ENCODE measurements at regions not wholly inside any gene's neighbourhood (a gene's known extent, or its start where the extent isn't known, plus 50 kb on each side); places are given as distances from the start of the nearest gene placed in this dataset.

GRCh38 chr1:199913318-199913717 lies 114.2 kb upstream of the NR5A2 start:
- DNase-seq (no peak), ATAC-seq (ENCODE audit: insufficient read depth, low read depth) (no peak)
- Histone ChIP-seq H3K4me3 (ENCODE audit: low read depth in 1 of 2, low read length in 2 of 2) (no peak overlapping the region), H3K4me2 (ENCODE audit: insufficient read depth, low read length) (no peak overlapping the region), H3K79me2 (ENCODE audit: insufficient read depth, low read length) (no peaks in the 10 kb centered on the region), H2AFZ (ENCODE audit: low read depth, low read length) (no peak overlapping the region), H3K9me3 (ENCODE audit: insufficient read depth, low read length, severe bottlenecking) (no peaks in the 10 kb centered on the region), H3K27ac (ENCODE audit: low read length) (no peak overlapping the region), H3K36me3 (ENCODE audit: insufficient read depth, low read length) (no peaks in the 10 kb centered on the region), H3K27me3 (ENCODE audit: insufficient read depth, low read length, poor library complexity) (peaks cover 12% of the 10 kb centered on the region), H4K20me1 (ENCODE audit: insufficient read depth, low read length) (no peaks in the 10 kb centered on the region), H3K4me1 (ENCODE audit: insufficient read depth, low read length) (no peaks in the 10 kb centered on the region), H3K9ac (ENCODE audit: low read depth, low read length) (no peak overlapping the region)
- TF ChIP-seq, protein P1, sequence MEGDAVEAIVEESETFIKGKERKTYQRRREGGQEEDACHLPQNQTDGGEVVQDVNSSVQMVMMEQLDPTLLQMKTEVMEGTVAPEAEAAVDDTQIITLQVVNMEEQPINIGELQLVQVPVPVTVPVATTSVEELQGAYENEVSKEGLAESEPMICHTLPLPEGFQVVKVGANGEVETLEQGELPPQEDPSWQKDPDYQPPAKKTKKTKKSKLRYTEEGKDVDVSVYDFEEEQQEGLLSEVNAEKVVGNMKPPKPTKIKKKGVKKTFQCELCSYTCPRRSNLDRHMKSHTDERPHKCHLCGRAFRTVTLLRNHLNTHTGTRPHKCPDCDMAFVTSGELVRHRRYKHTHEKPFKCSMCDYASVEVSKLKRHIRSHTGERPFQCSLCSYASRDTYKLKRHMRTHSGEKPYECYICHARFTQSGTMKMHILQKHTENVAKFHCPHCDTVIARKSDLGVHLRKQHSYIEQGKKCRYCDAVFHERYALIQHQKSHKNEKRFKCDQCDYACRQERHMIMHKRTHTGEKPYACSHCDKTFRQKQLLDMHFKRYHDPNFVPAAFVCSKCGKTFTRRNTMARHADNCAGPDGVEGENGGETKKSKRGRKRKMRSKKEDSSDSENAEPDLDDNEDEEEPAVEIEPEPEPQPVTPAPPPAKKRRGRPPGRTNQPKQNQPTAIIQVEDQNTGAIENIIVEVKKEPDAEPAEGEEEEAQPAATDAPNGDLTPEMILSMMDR (IDR thresholded peaks at IDR 0.05; ENCODE audit: borderline replicate concordance, extremely low read depth, low read length, poor library complexity, severe bottlenecking) = no peak
- no peak for TF ChIP-seq EZH2 (IDR thresholded peaks at IDR 0.05; ENCODE audit: borderline replicate concordance, low read depth, low read length, severe bottlenecking)

DNA sequence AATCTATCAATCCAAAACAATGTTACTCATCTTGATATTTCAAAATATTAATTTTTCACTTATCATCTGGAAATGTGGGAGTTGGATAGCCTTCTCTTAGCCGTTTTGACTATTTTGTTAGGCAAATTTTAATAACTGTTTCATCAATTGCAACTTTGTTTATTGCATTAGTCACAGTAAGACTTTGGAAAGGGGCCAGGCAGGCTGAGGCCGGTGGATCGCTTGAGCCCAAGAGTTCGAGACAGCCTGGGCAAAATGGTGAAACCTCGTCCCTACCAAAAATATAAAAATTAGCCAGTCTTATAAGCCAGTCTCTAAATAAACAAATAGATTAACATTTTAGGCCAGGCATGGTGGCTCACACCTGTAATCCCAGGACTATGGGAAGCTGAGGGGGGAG lies 113.0 kb upstream of the NR5A2 start:
- Histone ChIP-seq H3K27me3 (ENCODE audit: insufficient read depth, low read length, poor library complexity) (peaks cover 12% of the 10 kb centered on the region), H2AFZ (ENCODE audit: low read depth, low read length) (no peak overlapping the region), H3K4me3 (ENCODE audit: low read depth in 1 of 2, low read length in 2 of 2) (no peak overlapping the region), H3K4me2 (ENCODE audit: insufficient read depth, low read length) (no peak overlapping the region), H3K27ac (ENCODE audit: low read length) (no peak overlapping the region), H3K9me3 (ENCODE audit: insufficient read depth, low read length, severe bottlenecking) (no peaks in the 10 kb centered on the region), H3K36me3 (ENCODE audit: insufficient read depth, low read length) (no peaks in the 10 kb centered on the region), H3K79me2 (ENCODE audit: insufficient read depth, low read length) (no peaks in the 10 kb centered on the region), H4K20me1 (ENCODE audit: insufficient read depth, low read length) (no peaks in the 10 kb centered on the region), H3K4me1 (ENCODE audit: insufficient read depth, low read length) (no peaks in the 10 kb centered on the region), H3K9ac (ENCODE audit: low read depth, low read length) (no peak overlapping the region)
- TF ChIP-seq, protein P1 (IDR thresholded peaks at IDR 0.05; ENCODE audit: borderline replicate concordance, extremely low read depth, low read length, poor library complexity, severe bottlenecking) = no peak
- TF ChIP-seq EZH2 (IDR thresholded peaks at IDR 0.05; ENCODE audit: borderline replicate concordance, low read depth, low read length, severe bottlenecking) = no peak
- ATAC-seq (ENCODE audit: insufficient read depth, low read depth) (no peak), DNase-seq (no peak)

- ATAC-seq (ENCODE audit: insufficient read depth, low read depth) (no peak), DNase-seq (no peak)
- Histone ChIP-seq H3K9me3 (ENCODE audit: insufficient read depth, low read length, severe bottlenecking) (no peaks in the 10 kb centered on the region), H3K27me3 (ENCODE audit: insufficient read depth, low read length, poor library complexity) (peaks cover 9% of the 10 kb centered on the region), H3K4me2 (ENCODE audit: insufficient read depth, low read length) (no peak overlapping the region), H3K4me1 (ENCODE audit: insufficient read depth, low read length) (no peaks in the 10 kb centered on the region), H3K27ac (ENCODE audit: low read length) (no peak overlapping the region), H4K20me1 (ENCODE audit: insufficient read depth, low read length) (no peaks in the 10 kb centered on the region), H3K79me2 (ENCODE audit: insufficient read depth, low read length) (no peaks in the 10 kb centered on the region), H3K9ac (ENCODE audit: low read depth, low read length) (no peak overlapping the region), H2AFZ (ENCODE audit: low read depth, low read length) (no peak overlapping the region), H3K4me3 (ENCODE audit: low read depth in 1 of 2, low read length in 2 of 2) (no peak overlapping the region), H3K36me3 (ENCODE audit: insufficient read depth, low read length) (no peaks in the 10 kb centered on the region)
- no peak for TF ChIP-seq EZH2 (IDR thresholded peaks at IDR 0.05; ENCODE audit: borderline replicate concordance, low read depth, low read length, severe bottlenecking)
- TF ChIP-seq, protein P1 (IDR thresholded peaks at IDR 0.05; ENCODE audit: borderline replicate concordance, extremely low read depth, low read length, poor library complexity, severe bottlenecking) = no peak
These were observed 109.2 kb upstream of the NR5A2 start for GRCh38 chr1:199918196-199918769.

Data from DND-41 (cell line).